VCaP (cell line): ENCODE measurements at regions not wholly inside any gene's neighbourhood (a gene's known extent, or its start where the extent isn't known, plus 50 kb on each side); places are given as distances from the start of the nearest gene placed in this dataset.

ENCODE experiments used
- H3K27ac ChIP-seq: fragments of 450-650 bp; 2 replicates; pipeline ENCODE4 v1.5.1; 2017
- TF ChIP-seq, protein P1 (sequence below): fragments of 450-650 bp; conservative IDR thresholded peaks from 2 replicates; pipeline ENCODE4 v1.5.1; 2017; ENCODE audit warnings: mild to moderate bottlenecking, moderate library complexity

- no peak overlapping the region for H3K27ac ChIP-seq
- TF ChIP-seq, protein P1, sequence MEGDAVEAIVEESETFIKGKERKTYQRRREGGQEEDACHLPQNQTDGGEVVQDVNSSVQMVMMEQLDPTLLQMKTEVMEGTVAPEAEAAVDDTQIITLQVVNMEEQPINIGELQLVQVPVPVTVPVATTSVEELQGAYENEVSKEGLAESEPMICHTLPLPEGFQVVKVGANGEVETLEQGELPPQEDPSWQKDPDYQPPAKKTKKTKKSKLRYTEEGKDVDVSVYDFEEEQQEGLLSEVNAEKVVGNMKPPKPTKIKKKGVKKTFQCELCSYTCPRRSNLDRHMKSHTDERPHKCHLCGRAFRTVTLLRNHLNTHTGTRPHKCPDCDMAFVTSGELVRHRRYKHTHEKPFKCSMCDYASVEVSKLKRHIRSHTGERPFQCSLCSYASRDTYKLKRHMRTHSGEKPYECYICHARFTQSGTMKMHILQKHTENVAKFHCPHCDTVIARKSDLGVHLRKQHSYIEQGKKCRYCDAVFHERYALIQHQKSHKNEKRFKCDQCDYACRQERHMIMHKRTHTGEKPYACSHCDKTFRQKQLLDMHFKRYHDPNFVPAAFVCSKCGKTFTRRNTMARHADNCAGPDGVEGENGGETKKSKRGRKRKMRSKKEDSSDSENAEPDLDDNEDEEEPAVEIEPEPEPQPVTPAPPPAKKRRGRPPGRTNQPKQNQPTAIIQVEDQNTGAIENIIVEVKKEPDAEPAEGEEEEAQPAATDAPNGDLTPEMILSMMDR = no peak
Observed at GRCh38 chr9:79408200-79408599, 163.6 kb upstream of the TLE4 start.

DNA sequence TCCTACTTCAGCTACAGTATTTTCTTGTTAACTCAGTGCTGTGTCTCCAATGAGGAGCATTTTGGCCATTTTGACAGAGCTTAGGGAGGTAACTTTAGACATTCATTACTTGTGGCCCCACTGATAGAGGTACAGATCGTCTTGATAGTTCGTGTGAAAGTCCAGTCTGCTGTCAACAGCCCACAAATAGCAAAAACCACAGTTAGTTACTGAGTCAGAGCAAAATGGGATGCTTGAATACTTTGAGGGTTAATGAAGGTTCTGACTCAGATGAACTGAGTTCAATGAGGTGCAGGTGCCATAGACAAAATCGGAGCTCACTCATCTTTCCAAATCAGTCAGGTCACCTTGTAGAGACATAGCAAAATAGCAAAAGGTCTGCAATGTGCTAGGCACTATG lies 163.1 kb upstream of the TLE4 start:
- TF ChIP-seq, protein P1 = no peak
- no peak overlapping the region for H3K27ac ChIP-seq

GRCh38 chr9:79409182-79409823 lies 162.5 kb upstream of the TLE4 start:
- TF ChIP-seq, protein P1 = no peak
- H3K27ac ChIP-seq = no peak overlapping the region

DNA sequence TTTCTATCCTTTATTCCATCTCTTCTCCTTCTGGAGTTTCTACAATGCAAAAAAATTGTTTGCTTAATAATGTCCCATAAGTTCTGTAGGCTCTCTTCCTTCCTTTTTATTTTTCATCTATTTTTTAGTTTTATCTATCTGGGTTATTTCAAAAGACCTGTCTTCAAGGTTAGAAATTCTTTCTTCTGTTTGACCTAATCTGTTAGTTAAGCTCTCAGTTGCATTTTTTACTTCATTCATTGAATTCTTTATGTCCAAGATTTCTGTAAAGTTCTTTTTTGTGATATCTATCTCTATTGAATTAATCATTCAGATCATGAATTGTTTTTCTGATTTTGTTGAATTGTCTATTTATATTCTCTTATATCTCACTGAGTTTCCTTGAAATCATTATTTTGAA lies 145.9 kb upstream of the TLE4 start:
- TF ChIP-seq, protein P1 = no peak
- no peak overlapping the region for H3K27ac ChIP-seq

DNA sequence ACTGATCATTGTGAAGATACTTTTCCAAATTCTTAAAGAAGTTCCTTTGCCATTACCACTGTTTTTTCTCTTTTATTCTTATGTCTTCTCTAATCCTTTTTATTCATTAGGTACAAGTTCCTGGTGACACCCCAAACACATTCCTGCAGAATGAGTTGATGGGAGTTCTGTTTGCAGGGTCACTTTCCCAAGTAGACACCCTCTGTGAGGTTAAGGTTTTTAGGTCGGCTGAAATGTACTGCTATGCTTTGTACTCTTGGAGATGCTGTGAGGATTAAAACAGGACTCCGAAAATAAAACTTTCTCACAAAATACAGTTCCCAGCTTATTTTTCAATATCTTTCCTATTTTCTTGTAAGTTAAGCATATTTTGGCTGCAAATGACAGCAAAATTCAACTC lies 143.3 kb upstream of the TLE4 start:
- TF ChIP-seq, protein P1 = no peak
- H3K27ac ChIP-seq = no peak overlapping the region

DNA sequence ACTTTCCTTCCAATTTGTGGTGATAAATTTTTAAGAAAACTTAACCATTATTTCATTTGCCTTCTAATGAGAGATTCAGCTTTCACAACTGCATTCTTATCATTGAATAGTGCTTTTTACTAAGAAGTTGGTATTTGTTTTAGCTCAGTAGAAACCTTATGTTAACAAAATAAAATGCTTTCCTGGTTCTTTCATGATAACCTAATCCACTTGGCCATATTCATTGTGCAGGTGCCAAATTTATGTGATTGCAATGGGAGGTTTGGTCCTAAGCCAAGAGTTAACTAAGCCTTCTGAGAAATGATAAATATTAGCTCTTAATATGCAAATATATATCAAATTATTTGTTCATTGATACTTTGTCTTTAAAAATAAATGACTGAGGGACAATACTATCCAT lies 141.1 kb upstream of the TLE4 start:
- H3K27ac ChIP-seq = no peak overlapping the region
- TF ChIP-seq, protein P1 = no peak

GRCh38 chr9:79431019-79431679 lies 140.6 kb upstream of the TLE4 start:
- H3K27ac ChIP-seq = no peak overlapping the region

More at GRCh38 chr9:79431019-79431679, 140.6 kb upstream of the TLE4 start:
- TF ChIP-seq, protein P1 = no peak
